ENCODE measurements at regions not wholly inside any gene's neighbourhood (a gene's known extent, or its start where the extent isn't known, plus 50 kb on each side); places are given as distances from the start of the nearest gene placed in this dataset.
"Not testable (repeated sequence)": the region's sequence is repeated elsewhere in the genome, so short reads cannot be mapped to it uniquely, and the experiment has no call there.

GRCh38 chr2:89825034-89825433 lies 1133.6 kb downstream of the RPIA start:
- POLR2A ChIA-PET, result no interaction called here
- CTCF ChIA-PET, result no interaction called here
- no peaks in the 10 kb centered on the region for H3K9me3 ChIP-seq (ENCODE audit: control insufficient read depth, insufficient read depth, low read depth, low read length)
- no peak overlapping the region for H3K4me3 ChIP-seq (ENCODE audit: low read depth in 2 of 2, low read length in 2 of 2)
- no peaks in the 10 kb centered on the region for H3K27me3 ChIP-seq (ENCODE audit: control insufficient read depth, insufficient read depth, low read length)
- no peak overlapping the region for H3K27ac ChIP-seq (ENCODE audit: low read length)
- intact Hi-C loops (cut with micrococcal nuclease; ENCODE audit: unreplicated experiment), result no loop called here
- ATAC-seq (no peak), DNase-seq (ENCODE audit: low read depth, low spot score) (no peak)
- H3K36me3 ChIP-seq (ENCODE audit: control insufficient read depth, insufficient read depth, low read length), result no peaks in the 10 kb centered on the region
- in situ Hi-C loops (cut with HindIII; ENCODE audit: low pct_unique_long_range_greater_than_20kb, low sequenced_read_pairs), result no loop called here
- no TSS peak for BruUV-seq (replicated peaks)
- no peaks in the 10 kb centered on the region for H3K4me1 ChIP-seq (ENCODE audit: control insufficient read depth, insufficient read depth, low read length)
- TF ChIP-seq POLR2AphosphoS5 (IDR thresholded peaks at IDR 0.05; ENCODE audit: low read depth, low read length) (no peak), SIN3A (IDR thresholded peaks at IDR 0.05; ENCODE audit: borderline replicate concordance, insufficient read depth, low read depth, low read length) (no peak), REST (IDR thresholded peaks at IDR 0.05; ENCODE audit: insufficient read depth in 1 of 2, low read depth in 2 of 2, low read length in 1 of 2) (no peak)
- TF ChIP-seq, protein P1, sequence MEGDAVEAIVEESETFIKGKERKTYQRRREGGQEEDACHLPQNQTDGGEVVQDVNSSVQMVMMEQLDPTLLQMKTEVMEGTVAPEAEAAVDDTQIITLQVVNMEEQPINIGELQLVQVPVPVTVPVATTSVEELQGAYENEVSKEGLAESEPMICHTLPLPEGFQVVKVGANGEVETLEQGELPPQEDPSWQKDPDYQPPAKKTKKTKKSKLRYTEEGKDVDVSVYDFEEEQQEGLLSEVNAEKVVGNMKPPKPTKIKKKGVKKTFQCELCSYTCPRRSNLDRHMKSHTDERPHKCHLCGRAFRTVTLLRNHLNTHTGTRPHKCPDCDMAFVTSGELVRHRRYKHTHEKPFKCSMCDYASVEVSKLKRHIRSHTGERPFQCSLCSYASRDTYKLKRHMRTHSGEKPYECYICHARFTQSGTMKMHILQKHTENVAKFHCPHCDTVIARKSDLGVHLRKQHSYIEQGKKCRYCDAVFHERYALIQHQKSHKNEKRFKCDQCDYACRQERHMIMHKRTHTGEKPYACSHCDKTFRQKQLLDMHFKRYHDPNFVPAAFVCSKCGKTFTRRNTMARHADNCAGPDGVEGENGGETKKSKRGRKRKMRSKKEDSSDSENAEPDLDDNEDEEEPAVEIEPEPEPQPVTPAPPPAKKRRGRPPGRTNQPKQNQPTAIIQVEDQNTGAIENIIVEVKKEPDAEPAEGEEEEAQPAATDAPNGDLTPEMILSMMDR (IDR thresholded peaks at IDR 0.05), result no peak

GRCh38 chr2:89826741-89827140 lies 1135.3 kb downstream of the RPIA start:
- in situ Hi-C loops (cut with HindIII; ENCODE audit: low pct_unique_long_range_greater_than_20kb, low sequenced_read_pairs); DNase-seq (ENCODE audit: low read depth, low spot score); BruUV-seq (replicated peaks); intact Hi-C loops (cut with micrococcal nuclease; ENCODE audit: unreplicated experiment); ATAC-seq; H3K9me3 ChIP-seq (ENCODE audit: control insufficient read depth, insufficient read depth, low read depth, low read length); POLR2A ChIA-PET; CTCF ChIA-PET; H3K4me3 ChIP-seq (ENCODE audit: low read depth in 2 of 2, low read length in 2 of 2); H3K4me1 ChIP-seq (ENCODE audit: control insufficient read depth, insufficient read depth, low read length); H3K27me3 ChIP-seq (ENCODE audit: control insufficient read depth, insufficient read depth, low read length); H3K36me3 ChIP-seq (ENCODE audit: control insufficient read depth, insufficient read depth, low read length); H3K27ac ChIP-seq (ENCODE audit: low read length): not testable (repeated sequence)

DNA sequence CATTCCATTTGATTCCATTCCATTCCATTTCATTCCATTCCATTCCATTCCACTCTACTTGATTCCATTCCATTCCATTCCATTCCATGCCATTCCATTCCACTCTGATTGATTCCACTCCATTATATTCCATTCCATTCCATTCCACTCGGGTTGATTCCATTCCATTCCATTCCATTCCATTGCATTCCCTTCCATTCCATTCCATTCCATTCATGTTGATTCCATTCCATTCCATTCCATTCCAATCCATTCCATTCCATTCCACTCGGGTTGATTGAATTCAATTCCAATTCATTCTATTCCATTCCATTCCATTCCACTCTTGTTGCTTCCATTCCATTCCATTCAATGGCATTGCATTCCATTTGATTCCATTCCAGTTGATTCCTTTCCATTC lies 1136.4 kb downstream of the RPIA start:
- intact Hi-C loops (cut with micrococcal nuclease; ENCODE audit: unreplicated experiment); H3K27ac ChIP-seq (ENCODE audit: low read length); H3K4me3 ChIP-seq (ENCODE audit: low read depth in 2 of 2, low read length in 2 of 2); BruUV-seq (replicated peaks); CTCF ChIA-PET; DNase-seq (ENCODE audit: low read depth, low spot score); POLR2A ChIA-PET; ATAC-seq; H3K9me3 ChIP-seq (ENCODE audit: control insufficient read depth, insufficient read depth, low read depth, low read length); H3K36me3 ChIP-seq (ENCODE audit: control insufficient read depth, insufficient read depth, low read length); H3K4me1 ChIP-seq (ENCODE audit: control insufficient read depth, insufficient read depth, low read length); H3K27me3 ChIP-seq (ENCODE audit: control insufficient read depth, insufficient read depth, low read length); in situ Hi-C loops (cut with HindIII; ENCODE audit: low pct_unique_long_range_greater_than_20kb, low sequenced_read_pairs): not testable (repeated sequence)

DNA sequence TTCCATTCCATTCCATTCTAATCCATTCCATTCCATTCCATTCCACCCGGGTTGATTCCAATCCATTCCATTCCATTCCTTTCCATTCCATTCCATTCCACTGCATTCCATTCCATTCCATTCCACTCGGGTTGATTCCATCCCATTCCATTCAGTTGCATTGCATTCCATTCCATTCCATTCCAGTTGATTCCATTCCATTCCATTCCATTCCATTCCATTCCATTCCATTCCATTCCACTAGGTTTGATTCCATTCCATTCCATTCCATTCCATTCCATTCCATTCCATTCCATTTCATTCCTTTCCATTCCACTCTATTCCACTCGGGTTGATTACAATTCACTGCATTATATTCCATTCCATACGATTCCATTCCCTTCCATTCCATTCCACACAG lies 1136.9 kb downstream of the RPIA start:
- BruUV-seq (replicated peaks); POLR2A ChIA-PET: not testable (repeated sequence)

GRCh38 chr2:89828961-89829631 lies 1137.6 kb downstream of the RPIA start:
- CTCF ChIA-PET; in situ Hi-C loops (cut with HindIII; ENCODE audit: low pct_unique_long_range_greater_than_20kb, low sequenced_read_pairs); H3K9me3 ChIP-seq (ENCODE audit: control insufficient read depth, insufficient read depth, low read depth, low read length): not testable (repeated sequence)

More for the DNA sequence above, 1136.9 kb downstream of the RPIA start:
- H3K36me3 ChIP-seq (ENCODE audit: control insufficient read depth, insufficient read depth, low read length); H3K4me3 ChIP-seq (ENCODE audit: low read depth in 2 of 2, low read length in 2 of 2); H3K27me3 ChIP-seq (ENCODE audit: control insufficient read depth, insufficient read depth, low read length); H3K27ac ChIP-seq (ENCODE audit: low read length); in situ Hi-C loops (cut with HindIII; ENCODE audit: low pct_unique_long_range_greater_than_20kb, low sequenced_read_pairs); DNase-seq (ENCODE audit: low read depth, low spot score); ATAC-seq; CTCF ChIA-PET; H3K9me3 ChIP-seq (ENCODE audit: control insufficient read depth, insufficient read depth, low read depth, low read length); intact Hi-C loops (cut with micrococcal nuclease; ENCODE audit: unreplicated experiment); H3K4me1 ChIP-seq (ENCODE audit: control insufficient read depth, insufficient read depth, low read length): not testable (repeated sequence)

More at GRCh38 chr2:89828961-89829631, 1137.6 kb downstream of the RPIA start:
- ATAC-seq; H3K36me3 ChIP-seq (ENCODE audit: control insufficient read depth, insufficient read depth, low read length); H3K27ac ChIP-seq (ENCODE audit: low read length); intact Hi-C loops (cut with micrococcal nuclease; ENCODE audit: unreplicated experiment); H3K4me3 ChIP-seq (ENCODE audit: low read depth in 2 of 2, low read length in 2 of 2); POLR2A ChIA-PET; DNase-seq (ENCODE audit: low read depth, low spot score); H3K4me1 ChIP-seq (ENCODE audit: control insufficient read depth, insufficient read depth, low read length); H3K27me3 ChIP-seq (ENCODE audit: control insufficient read depth, insufficient read depth, low read length); BruUV-seq (replicated peaks): not testable (repeated sequence)

All from Panc1 (cell line).